Effector memory CD8-positive, alpha-beta T cell (primary cell): ENCODE measurements at regions not wholly inside any gene's neighbourhood (a gene's known extent, or its start where the extent isn't known, plus 50 kb on each side); places are given as distances from the start of the nearest gene placed in this dataset.

Source experiments
- ATAC-seq: fragments of 150-1000 bp; cut with Tn5 transposase; replicated peaks from 2 replicates; pipeline ENCODE4 v1.10.0; 2021; ENCODE audit warnings: mild to moderate bottlenecking, moderate library complexity
- DNase-seq, 3 experiments: peaks; one replicate each; pipeline ENCODE4 v3.0.0; 2021
- H3K27ac Mint-ChIP-seq, 2 donors: one replicate each; pipeline ENCODE4 v1.8.0; 2022; ENCODE audit warnings: mild to moderate bottlenecking in 2 of 2, mixed read lengths in 2 of 2, moderate library complexity in 2 of 2
- H3K27me3 Mint-ChIP-seq, 2 donors: one replicate each; pipeline ENCODE4 v1.8.0; 2022; ENCODE audit warnings: mixed read lengths in 2 of 2
- H3K36me3 Mint-ChIP-seq: one replicate; pipeline ENCODE4 v1.8.0; 2022; ENCODE audit warnings: mild to moderate bottlenecking, moderate library complexity, mixed read lengths; ENCODE audit not compliant: insufficient read depth
- H3K4me1 Mint-ChIP-seq, 2 donors: one replicate each; pipeline ENCODE4 v1.8.0; 2022; ENCODE audit warnings: low read depth in 2 of 2, mixed read lengths in 2 of 2
- H3K4me3 Mint-ChIP-seq, 2 donors: one replicate each; pipeline ENCODE4 v1.8.0; 2022; ENCODE audit warnings: mild to moderate bottlenecking in 2 of 2, mixed read lengths in 2 of 2, moderate library complexity in 2 of 2
- H3K9me3 Mint-ChIP-seq, 2 donors: one replicate each; pipeline ENCODE4 v1.8.0; 2022; ENCODE audit warnings: mixed read lengths in 2 of 2

GRCh38 chr10:71059054-71059818, 153.1 kb upstream of the UNC5B start:
- Mint-ChIP-seq H3K4me1 (no peaks in the 10 kb centered on the region), H3K27ac (no peak overlapping the region), H3K27me3 (peaks cover 20 to 31% of the 10 kb centered on the region in 2 donors), H3K9me3 (no peaks in the 10 kb centered on the region), H3K4me3 (no peak overlapping the region), H3K36me3 (no peaks in the 10 kb centered on the region)
- DNase-seq: no peak
- no peak for ATAC-seq

- no peaks in the 10 kb centered on the region for H3K9me3 Mint-ChIP-seq
- DNase-seq (no peak), ATAC-seq (no peak)
- no peaks in the 10 kb centered on the region for H3K4me1 Mint-ChIP-seq
- H3K36me3 Mint-ChIP-seq: no peaks in the 10 kb centered on the region
- no peak overlapping the region for H3K27ac Mint-ChIP-seq
- no peak overlapping the region for H3K4me3 Mint-ChIP-seq
- H3K27me3 Mint-ChIP-seq: peaks cover 15 to 35% of the 10 kb centered on the region in 2 donors
These were observed 152.4 kb upstream of the UNC5B start for GRCh38 chr10:71059943-71060342.

- Mint-ChIP-seq H3K27me3 (peaks cover 10 to 36% of the 10 kb centered on the region in 2 donors), H3K4me3 (no peak overlapping the region), H3K27ac (no peak overlapping the region), H3K4me1 (no peaks in the 10 kb centered on the region), H3K36me3 (no peaks in the 10 kb centered on the region), H3K9me3 (no peaks in the 10 kb centered on the region)
- no peak for ATAC-seq
- no peak for DNase-seq
These were observed 151.6 kb upstream of the UNC5B start for GRCh38 chr10:71060476-71061426.

- no peaks in the 10 kb centered on the region for H3K9me3 Mint-ChIP-seq
- H3K36me3 Mint-ChIP-seq: no peaks in the 10 kb centered on the region
- DNase-seq (no peak), ATAC-seq (no peak)
- H3K27me3 Mint-ChIP-seq: peaks cover 8 to 36% of the 10 kb centered on the region in 2 donors
- H3K4me3 Mint-ChIP-seq: no peak overlapping the region
- no peaks in the 10 kb centered on the region for H3K4me1 Mint-ChIP-seq
- no peak overlapping the region for H3K27ac Mint-ChIP-seq
These were observed 150.9 kb upstream of the UNC5B start for GRCh38 chr10:71061472-71061871.

- Mint-ChIP-seq H3K4me3 (no peak overlapping the region), H3K4me1 (no peaks in the 10 kb centered on the region), H3K27me3 (peaks cover 8 to 36% of the 10 kb centered on the region in 2 donors), H3K27ac (no peak overlapping the region), H3K9me3 (no peaks in the 10 kb centered on the region), H3K36me3 (no peaks in the 10 kb centered on the region)
- ATAC-seq (no peak), DNase-seq (no peak)
These were observed 150.2 kb upstream of the UNC5B start for GRCh38 chr10:71062156-71062555.

- Mint-ChIP-seq H3K27ac (no peak overlapping the region), H3K27me3 (peaks cover 8 to 28% of the 10 kb centered on the region in 2 donors), H3K4me3 (no peak overlapping the region), H3K9me3 (no peaks in the 10 kb centered on the region), H3K36me3 (no peaks in the 10 kb centered on the region), H3K4me1 (no peaks in the 10 kb centered on the region)
- DNase-seq (no peak), ATAC-seq (no peak)
These were observed 149.0 kb upstream of the UNC5B start for GRCh38 chr10:71063401-71063800.

- no peaks in the 10 kb centered on the region for H3K9me3 Mint-ChIP-seq
- no peak for DNase-seq
- H3K36me3 Mint-ChIP-seq: no peaks in the 10 kb centered on the region
- H3K4me1 Mint-ChIP-seq: no peaks in the 10 kb centered on the region
- peaks cover 8 to 24% of the 10 kb centered on the region in 2 donors for H3K27me3 Mint-ChIP-seq
- ATAC-seq: no peak
- no peak overlapping the region for H3K4me3 Mint-ChIP-seq
- no peak overlapping the region for H3K27ac Mint-ChIP-seq
These were observed 147.8 kb upstream of the UNC5B start for GRCh38 chr10:71064413-71065118.

GRCh38 chr10:71065659-71066058, 146.7 kb upstream of the UNC5B start:
- Mint-ChIP-seq H3K27me3 (peaks cover under 1 to 19% of the 10 kb centered on the region in 2 donors), H3K27ac (no peak overlapping the region), H3K36me3 (no peaks in the 10 kb centered on the region), H3K4me3 (no peak overlapping the region), H3K9me3 (no peaks in the 10 kb centered on the region), H3K4me1 (no peaks in the 10 kb centered on the region)
- ATAC-seq: no peak
- DNase-seq: no peak

- H3K9me3 Mint-ChIP-seq: no peaks in the 10 kb centered on the region
- ATAC-seq: no peak
- no peak for DNase-seq
- H3K4me3 Mint-ChIP-seq: no peak overlapping the region
- H3K4me1 Mint-ChIP-seq: no peaks in the 10 kb centered on the region
- H3K27me3 Mint-ChIP-seq: peaks cover 8 to 25% of the 10 kb centered on the region in 2 donors
- no peaks in the 10 kb centered on the region for H3K36me3 Mint-ChIP-seq
- no peak overlapping the region for H3K27ac Mint-ChIP-seq
These were observed 145.8 kb upstream of the UNC5B start for GRCh38 chr10:71066600-71066999.

- no peaks in the 10 kb centered on the region for H3K9me3 Mint-ChIP-seq
- H3K4me1 Mint-ChIP-seq: no peaks in the 10 kb centered on the region
- peaks cover 14 to 31% of the 10 kb centered on the region in 2 donors for H3K27me3 Mint-ChIP-seq
- H3K27ac Mint-ChIP-seq: no peak overlapping the region
- ATAC-seq (no peak), DNase-seq (no peak)
- no peak overlapping the region for H3K4me3 Mint-ChIP-seq
- no peaks in the 10 kb centered on the region for H3K36me3 Mint-ChIP-seq
These were observed 145.2 kb upstream of the UNC5B start for GRCh38 chr10:71067098-71067740.

- no peak for DNase-seq
- Mint-ChIP-seq H3K4me1 (no peaks in the 10 kb centered on the region), H3K4me3 (no peak overlapping the region), H3K27ac (no peak overlapping the region), H3K27me3 (peaks cover 18 to 36% of the 10 kb centered on the region in 2 donors), H3K9me3 (no peaks in the 10 kb centered on the region), H3K36me3 (no peaks in the 10 kb centered on the region)
- no peak for ATAC-seq
These were observed 143.5 kb upstream of the UNC5B start for GRCh38 chr10:71068861-71069271.

GRCh38 chr10:71069909-71070666, 142.3 kb upstream of the UNC5B start:
- H3K27ac Mint-ChIP-seq: no peak overlapping the region
- H3K27me3 Mint-ChIP-seq: peaks cover 18 to 27% of the 10 kb centered on the region in 2 donors
- H3K4me1 Mint-ChIP-seq: no peaks in the 10 kb centered on the region
- H3K36me3 Mint-ChIP-seq: no peaks in the 10 kb centered on the region
- ATAC-seq: no peak
- no peak overlapping the region for H3K4me3 Mint-ChIP-seq
- no peaks in the 10 kb centered on the region for H3K9me3 Mint-ChIP-seq
- DNase-seq: no peak
